PFSK-1 (cell line): ENCODE measurements at regions not wholly inside any gene's neighbourhood (a gene's known extent, or its start where the extent isn't known, plus 50 kb on each side); places are given as distances from the start of the nearest gene placed in this dataset.

ENCODE experiments used
- FOXP2 ChIP-seq: optimal IDR thresholded peaks from 2 replicates; pipeline ENCODE3; 2011; ENCODE audit warnings: borderline replicate concordance, control low read depth, inconsistent platforms; ENCODE audit not compliant: insufficient read depth; ENCODE audit errors: extremely low read length, extremely low read depth
- POLR2AphosphoS5 ChIP-seq: IDR thresholded peaks from 2 replicates; pipeline ENCODE4 v1.6.1; 2012; ENCODE audit warnings: low read depth, mild to moderate bottlenecking, control low read depth, low read length, moderate library complexity
- SIN3A ChIP-seq: IDR thresholded peaks from 2 replicates; pipeline ENCODE4 v1.6.1; 2012; ENCODE audit warnings: mild to moderate bottlenecking, low read length, moderate library complexity, borderline replicate concordance; ENCODE audit not compliant: insufficient read depth
- TAF1 ChIP-seq: IDR thresholded peaks from 2 replicates; pipeline ENCODE4 v1.6.1; 2012; ENCODE audit warnings: low read length, control low read depth, borderline replicate concordance; ENCODE audit not compliant: insufficient read depth
- TF ChIP-seq, protein P1 (sequence below), 2 experiments: IDR thresholded peaks; 2 replicates each; pipeline versions ENCODE4 v1.6.1 to v1.8.0; 2011 to 2012; ENCODE audit warnings: low read depth in 2 of 2, low read length in 2 of 2, control low read depth in 1 of 2, inconsistent platforms in 1 of 2, mild to moderate bottlenecking in 1 of 2, moderate library complexity in 1 of 2; ENCODE audit not compliant: insufficient read depth in 1 of 2

- TF ChIP-seq TAF1 (no peak), POLR2AphosphoS5 (no peak), SIN3A (no peak), FOXP2 (peak; percentile 28)
- TF ChIP-seq, protein P1, sequence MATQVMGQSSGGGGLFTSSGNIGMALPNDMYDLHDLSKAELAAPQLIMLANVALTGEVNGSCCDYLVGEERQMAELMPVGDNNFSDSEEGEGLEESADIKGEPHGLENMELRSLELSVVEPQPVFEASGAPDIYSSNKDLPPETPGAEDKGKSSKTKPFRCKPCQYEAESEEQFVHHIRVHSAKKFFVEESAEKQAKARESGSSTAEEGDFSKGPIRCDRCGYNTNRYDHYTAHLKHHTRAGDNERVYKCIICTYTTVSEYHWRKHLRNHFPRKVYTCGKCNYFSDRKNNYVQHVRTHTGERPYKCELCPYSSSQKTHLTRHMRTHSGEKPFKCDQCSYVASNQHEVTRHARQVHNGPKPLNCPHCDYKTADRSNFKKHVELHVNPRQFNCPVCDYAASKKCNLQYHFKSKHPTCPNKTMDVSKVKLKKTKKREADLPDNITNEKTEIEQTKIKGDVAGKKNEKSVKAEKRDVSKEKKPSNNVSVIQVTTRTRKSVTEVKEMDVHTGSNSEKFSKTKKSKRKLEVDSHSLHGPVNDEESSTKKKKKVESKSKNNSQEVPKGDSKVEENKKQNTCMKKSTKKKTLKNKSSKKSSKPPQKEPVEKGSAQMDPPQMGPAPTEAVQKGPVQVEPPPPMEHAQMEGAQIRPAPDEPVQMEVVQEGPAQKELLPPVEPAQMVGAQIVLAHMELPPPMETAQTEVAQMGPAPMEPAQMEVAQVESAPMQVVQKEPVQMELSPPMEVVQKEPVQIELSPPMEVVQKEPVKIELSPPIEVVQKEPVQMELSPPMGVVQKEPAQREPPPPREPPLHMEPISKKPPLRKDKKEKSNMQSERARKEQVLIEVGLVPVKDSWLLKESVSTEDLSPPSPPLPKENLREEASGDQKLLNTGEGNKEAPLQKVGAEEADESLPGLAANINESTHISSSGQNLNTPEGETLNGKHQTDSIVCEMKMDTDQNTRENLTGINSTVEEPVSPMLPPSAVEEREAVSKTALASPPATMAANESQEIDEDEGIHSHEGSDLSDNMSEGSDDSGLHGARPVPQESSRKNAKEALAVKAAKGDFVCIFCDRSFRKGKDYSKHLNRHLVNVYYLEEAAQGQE (IDR thresholded peaks at IDR 0.05; ENCODE audit: insufficient read depth in 1 of 2, low read depth in 2 of 2, low read length in 2 of 2): no peak
These were observed 271.6 kb upstream of the ATP2B1 start for GRCh38 chr12:89980236-89980635.
